Neural cell (in vitro differentiated cells): ENCODE measurements at regions not wholly inside any gene's neighbourhood (a gene's known extent, or its start where the extent isn't known, plus 50 kb on each side); places are given as distances from the start of the nearest gene placed in this dataset.

Experiments
- H2AFZ ChIP-seq: fragments of 200-600, 300-800 bp; sonication (generic), shearing (Covaris generic); 2 replicates; pipeline ENCODE4 v1.6.0; 2014; ENCODE audit warnings: low read depth, mild to moderate bottlenecking, antibody characterized with exemption, low read length, moderate library complexity
- H3F3A ChIP-seq: fragments of 200-600 bp; shearing (Covaris generic); 2 replicates; pipeline ENCODE4 v1.6.1; 2016; ENCODE audit warnings: mild to moderate bottlenecking, moderate library complexity, mixed read lengths, antibody characterized with exemption, low read length; ENCODE audit not compliant: insufficient read depth, poor library complexity, severe bottlenecking
- H3K27ac ChIP-seq: fragments of 200-600, 300-800 bp; sonication (generic), shearing (Covaris generic); 2 replicates; pipeline ENCODE4 v1.5.1; 2014; ENCODE audit warnings: mild to moderate bottlenecking, low read length, moderate library complexity
- H3K27me3 ChIP-seq: fragments of 300-800, 200-600 bp; sonication (generic), shearing (Covaris generic); 2 replicates; pipeline ENCODE4 v1.6.0; 2014; ENCODE audit warnings: mild to moderate bottlenecking, low read depth, low read length, moderate library complexity; ENCODE audit not compliant: insufficient read depth
- H3K36me3 ChIP-seq: fragments of 300-800, 200-600 bp; sonication (generic), shearing (Covaris generic); 2 replicates; pipeline ENCODE4 v1.5.1; 2014; ENCODE audit warnings: mild to moderate bottlenecking, antibody characterized with exemption, low read length, moderate library complexity; ENCODE audit not compliant: insufficient read depth
- H3K4me2 ChIP-seq: fragments of 300-800, 200-600 bp; sonication (generic), shearing (Covaris generic); 2 replicates; pipeline ENCODE4 v1.6.0; 2014; ENCODE audit warnings: mild to moderate bottlenecking, low read length
- H3K4me3 ChIP-seq: fragments of 300-800, 200-600 bp; sonication (generic), shearing (Covaris generic); 2 replicates; pipeline ENCODE4 v1.5.1; 2014; ENCODE audit warnings: mild to moderate bottlenecking, low read length, moderate library complexity
- H3K79me2 ChIP-seq: fragments of 200-600 bp; shearing (Covaris generic); replicated peaks from 2 replicates; pipeline ENCODE4 v1.6.0; 2014; ENCODE audit warnings: mild to moderate bottlenecking, low read length, moderate library complexity; ENCODE audit not compliant: insufficient read depth
- H3K9ac ChIP-seq: fragments of 300-800, 200-600 bp; sonication (generic), shearing (Covaris generic); 2 replicates; pipeline ENCODE4 v1.6.1; 2016; ENCODE audit warnings: mild to moderate bottlenecking, low read length, mixed read lengths
- H3K9me2 ChIP-seq: fragments of 200-600 bp; shearing (Covaris generic); 2 replicates; pipeline ENCODE4 v1.6.1; 2016; ENCODE audit warnings: mild to moderate bottlenecking, low read length, mixed read lengths; ENCODE audit not compliant: insufficient read depth
- H3K9me3 ChIP-seq: fragments of 200-600, 300-800 bp; sonication (generic), shearing (Covaris generic); 2 replicates; pipeline ENCODE4 v1.6.1; 2016; ENCODE audit warnings: mild to moderate bottlenecking, mixed run types, low read length, moderate library complexity, mixed read lengths
- H4K20me1 ChIP-seq: fragments of 200-600 bp; shearing (Covaris generic); 2 replicates; pipeline ENCODE4 v1.6.1; 2016; ENCODE audit warnings: mild to moderate bottlenecking, mixed run types; ENCODE audit not compliant: insufficient read depth
- CTCF ChIP-seq: fragments of 450-650 bp; IDR thresholded peaks from 2 replicates; pipeline ENCODE4 v1.5.1; 2014; ENCODE audit warnings: antibody characterized with exemption, mild to moderate bottlenecking, moderate library complexity; ENCODE audit not compliant: poor library complexity, severe bottlenecking
- EP300 ChIP-seq: fragments of 450-650 bp; conservative IDR thresholded peaks from 2 replicates; pipeline ENCODE4 v1.6.1; 2014; ENCODE audit warnings: antibody characterized with exemption, mild to moderate bottlenecking, moderate library complexity; ENCODE audit not compliant: poor library complexity, severe bottlenecking
- EZH2 ChIP-seq: fragments of 200-600, 300-800 bp; shearing (Covaris generic), sonication (generic); IDR thresholded peaks from 2 replicates; pipeline ENCODE4 v1.6.1; 2014; ENCODE audit warnings: antibody characterized with exemption, low read length, borderline replicate concordance, mild to moderate bottlenecking; ENCODE audit not compliant: insufficient read depth, poor library complexity, severe bottlenecking
- MXI1 ChIP-seq: fragments of 450-650 bp; conservative IDR thresholded peaks from 2 replicates; pipeline ENCODE4 v1.6.1; 2014; ENCODE audit warnings: antibody characterized with exemption, mild to moderate bottlenecking; ENCODE audit not compliant: poor library complexity, severe bottlenecking
- POLR2AphosphoS5 ChIP-seq: IDR thresholded peaks from 2 replicates; pipeline ENCODE4 v1.6.1; 2012
- RAD21 ChIP-seq: fragments of 450-650 bp; conservative IDR thresholded peaks from 2 replicates; pipeline ENCODE4 v1.6.1; 2014; ENCODE audit warnings: antibody characterized with exemption, mild to moderate bottlenecking, moderate library complexity
- REST ChIP-seq: IDR thresholded peaks from 2 replicates; pipeline ENCODE4 v1.6.1; 2012; ENCODE audit warnings: borderline replicate concordance
- SMC3 ChIP-seq: fragments of 450-650 bp; conservative IDR thresholded peaks from 2 replicates; pipeline ENCODE4 v1.6.1; 2014; ENCODE audit warnings: antibody characterized with exemption, mild to moderate bottlenecking, moderate library complexity; ENCODE audit not compliant: poor library complexity
- TAF1 ChIP-seq: IDR thresholded peaks from 2 replicates; pipeline ENCODE4 v1.6.1; 2012; ENCODE audit warnings: low read depth

DNA sequence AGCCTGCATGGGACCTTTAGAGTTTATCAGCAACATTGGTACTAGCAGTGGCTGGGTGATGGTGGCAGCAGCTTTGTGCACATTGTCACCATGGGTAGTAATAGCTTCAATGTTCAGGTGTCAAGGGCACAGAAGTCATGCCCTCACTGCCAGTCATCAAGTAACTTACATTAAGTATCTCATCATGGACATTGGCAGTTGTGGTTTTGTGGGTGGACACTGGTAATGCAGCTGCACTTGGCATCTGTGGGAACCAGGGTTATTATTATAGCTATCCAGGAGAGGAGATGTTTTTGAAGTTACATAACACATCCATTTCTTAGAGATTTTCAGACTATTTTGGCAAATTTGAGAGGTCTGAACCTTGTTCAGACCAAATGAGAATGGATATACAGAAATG, 243.2 kb upstream of the NOCT start:
- no peaks in the 10 kb centered on the region for H3K36me3 ChIP-seq

DNA sequence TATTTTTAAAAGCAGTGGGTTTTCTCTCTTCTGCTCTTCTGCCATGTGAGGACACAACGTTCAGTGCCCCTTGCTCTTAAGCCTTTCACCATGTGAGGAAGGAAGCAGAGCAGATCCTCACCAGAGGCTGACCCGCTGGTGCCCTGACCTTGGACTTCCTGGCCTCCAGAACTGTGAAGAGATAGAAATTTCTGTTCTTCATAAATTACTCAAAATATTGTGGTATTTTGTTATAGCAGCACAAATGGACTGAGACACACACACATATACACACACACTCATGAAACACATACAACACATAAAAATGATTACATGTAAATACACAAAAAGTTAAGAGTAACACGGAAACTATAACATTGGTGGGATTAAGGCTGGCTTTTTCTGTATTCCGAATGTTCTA, 244.8 kb upstream of the NOCT start:
- H4K20me1 ChIP-seq = no peaks in the 10 kb centered on the region
- no peaks in the 10 kb centered on the region for H3K36me3 ChIP-seq
- H3F3A ChIP-seq = no peaks in the 10 kb centered on the region
- H3K4me2 ChIP-seq = no peak overlapping the region
- H2AFZ ChIP-seq = no peak overlapping the region
- no peaks in the 10 kb centered on the region for H3K9me2 ChIP-seq
- H3K9me3 ChIP-seq = no peaks in the 10 kb centered on the region
- H3K4me3 ChIP-seq = no peak overlapping the region
- no peak overlapping the region for H3K9ac ChIP-seq
- no peaks in the 10 kb centered on the region for H3K27me3 ChIP-seq
- no peak overlapping the region for H3K27ac ChIP-seq
- H3K79me2 ChIP-seq = no peaks in the 10 kb centered on the region
- TF ChIP-seq SMC3 (no peak), EP300 (no peak), POLR2AphosphoS5 (no peak), RAD21 (no peak), EZH2 (no peak), MXI1 (no peak), TAF1 (no peak), REST (no peak)

More for the DNA sequence above, 243.2 kb upstream of the NOCT start:
- H3K9ac ChIP-seq = no peak overlapping the region
- TF ChIP-seq REST (no peak), MXI1 (no peak), EZH2 (no peak), SMC3 (no peak), CTCF (no peak), POLR2AphosphoS5 (no peak), TAF1 (no peak), EP300 (no peak), RAD21 (no peak)
- H3K27ac ChIP-seq = no peak overlapping the region
- H3K9me2 ChIP-seq = no peaks in the 10 kb centered on the region
- H4K20me1 ChIP-seq = no peaks in the 10 kb centered on the region
- no peaks in the 10 kb centered on the region for H3K27me3 ChIP-seq
- H2AFZ ChIP-seq = no peak overlapping the region
- H3F3A ChIP-seq = no peaks in the 10 kb centered on the region
- H3K79me2 ChIP-seq = no peaks in the 10 kb centered on the region
- H3K4me3 ChIP-seq = no peak overlapping the region
- H3K9me3 ChIP-seq = no peaks in the 10 kb centered on the region
- H3K4me2 ChIP-seq = no peak overlapping the region
